ENCODE measurements at regions not wholly inside any gene's neighbourhood (a gene's known extent, or its start where the extent isn't known, plus 50 kb on each side); places are given as distances from the start of the nearest gene placed in this dataset.

GRCh38 chr16:48659940-48660339, 50.0 kb upstream of the N4BP1 start:
- Mint-ChIP-seq H3K36me3 (ENCODE audit: unreplicated experiment) (no peaks in the 10 kb centered on the region), H3K9me3 (ENCODE audit: unreplicated experiment) (peaks cover 13% of the 10 kb centered on the region), H3K27ac (ENCODE audit: unreplicated experiment) (no peak overlapping the region), H3K4me1 (ENCODE audit: unreplicated experiment) (no peaks in the 10 kb centered on the region), H3K4me3 (ENCODE audit: unreplicated experiment) (no peak overlapping the region), H3K27me3 (ENCODE audit: unreplicated experiment) (peaks cover 4% of the 10 kb centered on the region)
- no peak for DNase-seq (ENCODE audit: extremely low spot score, unreplicated experiment)
- no peak for TF ChIP-seq CTCF (IDR thresholded peaks at IDR 0.05)

Measured in osteocyte (in vitro differentiated cells).